ENCODE measurements at regions not wholly inside any gene's neighbourhood (a gene's known extent, or its start where the extent isn't known, plus 50 kb on each side); places are given as distances from the start of the nearest gene placed in this dataset.
"Not testable (repeated sequence)": the region's sequence is repeated elsewhere in the genome, so short reads cannot be mapped to it uniquely, and the experiment has no call there.

DNA sequence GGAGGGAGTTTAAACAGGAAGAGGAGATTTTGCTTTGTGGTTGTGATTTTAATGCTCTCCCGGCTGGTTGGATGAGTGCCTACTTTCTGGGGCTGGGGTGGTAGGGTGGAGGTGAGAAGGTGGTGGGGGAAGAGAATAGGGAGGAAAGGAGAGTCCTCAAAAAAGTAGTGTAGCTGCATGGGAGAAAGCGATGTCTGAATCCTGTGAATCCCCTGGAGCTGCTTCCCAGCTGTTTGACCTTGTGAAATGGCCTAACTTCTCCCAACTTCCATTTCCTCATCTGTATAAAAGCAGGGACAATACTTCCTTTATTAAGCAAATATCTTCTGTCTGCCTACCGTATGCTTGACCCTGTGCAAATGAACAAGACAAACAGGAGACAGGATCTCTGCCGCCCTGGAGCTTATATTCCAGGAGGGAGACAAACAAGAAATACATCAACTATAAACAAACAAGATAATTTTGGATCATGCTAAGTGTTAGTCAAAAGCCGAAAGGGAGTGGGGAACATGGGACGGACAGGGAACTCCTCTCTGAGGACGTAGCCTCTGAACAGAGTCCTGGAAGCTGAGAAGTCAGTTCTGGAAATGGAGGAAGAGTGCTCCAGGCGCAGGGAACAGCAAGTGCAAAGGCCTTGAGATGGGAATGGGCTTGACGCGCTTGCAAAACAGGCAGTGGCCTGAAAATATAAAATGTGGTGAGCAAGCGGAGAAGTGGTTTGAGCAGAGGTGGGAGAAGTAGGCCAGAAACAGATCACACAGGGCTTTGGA is 103.5 kb downstream of the SPRY4 start:
- DNase-seq, result no peak

DNA sequence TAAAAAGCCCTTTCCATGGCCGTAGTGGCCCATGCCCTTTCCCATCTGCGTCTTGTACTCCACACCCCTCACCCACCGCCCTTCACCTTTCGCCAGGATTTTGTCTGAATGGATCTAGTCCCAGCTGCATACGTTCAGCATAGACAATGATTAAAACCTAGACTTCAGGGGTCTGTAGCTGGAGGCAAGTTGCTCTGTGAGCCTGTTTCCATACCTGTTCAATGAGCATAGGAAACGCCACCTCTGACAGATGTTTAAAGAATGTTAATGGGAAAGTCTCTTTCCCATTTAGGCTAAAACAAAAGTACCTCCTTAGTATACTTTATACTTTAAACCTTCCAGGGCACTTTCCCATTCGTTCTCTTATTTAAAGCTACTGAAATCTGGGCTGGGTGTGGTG is 105.7 kb downstream of the SPRY4 start:
- no peak for DNase-seq

DNA sequence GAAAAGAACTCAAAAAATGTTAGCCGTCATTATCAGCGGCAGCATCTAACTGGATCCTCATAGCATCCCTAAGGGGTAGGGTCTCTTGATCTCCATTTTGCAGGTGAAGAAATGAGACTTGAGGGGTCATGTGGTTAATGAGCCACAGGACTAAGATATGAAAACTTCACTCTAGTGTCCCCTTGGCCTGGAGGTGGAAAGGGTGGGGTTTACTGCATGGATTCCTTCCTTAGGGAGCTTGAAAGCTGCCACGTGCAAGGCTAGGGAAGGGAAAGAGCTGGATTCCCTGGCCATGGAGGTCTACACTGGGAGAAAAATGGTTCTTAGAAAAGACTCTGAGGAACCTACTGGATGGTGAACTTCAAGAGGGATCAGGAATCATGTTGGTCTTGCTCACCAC is 107.9 kb downstream of the SPRY4 start:
- DNase-seq, result no peak

DNA sequence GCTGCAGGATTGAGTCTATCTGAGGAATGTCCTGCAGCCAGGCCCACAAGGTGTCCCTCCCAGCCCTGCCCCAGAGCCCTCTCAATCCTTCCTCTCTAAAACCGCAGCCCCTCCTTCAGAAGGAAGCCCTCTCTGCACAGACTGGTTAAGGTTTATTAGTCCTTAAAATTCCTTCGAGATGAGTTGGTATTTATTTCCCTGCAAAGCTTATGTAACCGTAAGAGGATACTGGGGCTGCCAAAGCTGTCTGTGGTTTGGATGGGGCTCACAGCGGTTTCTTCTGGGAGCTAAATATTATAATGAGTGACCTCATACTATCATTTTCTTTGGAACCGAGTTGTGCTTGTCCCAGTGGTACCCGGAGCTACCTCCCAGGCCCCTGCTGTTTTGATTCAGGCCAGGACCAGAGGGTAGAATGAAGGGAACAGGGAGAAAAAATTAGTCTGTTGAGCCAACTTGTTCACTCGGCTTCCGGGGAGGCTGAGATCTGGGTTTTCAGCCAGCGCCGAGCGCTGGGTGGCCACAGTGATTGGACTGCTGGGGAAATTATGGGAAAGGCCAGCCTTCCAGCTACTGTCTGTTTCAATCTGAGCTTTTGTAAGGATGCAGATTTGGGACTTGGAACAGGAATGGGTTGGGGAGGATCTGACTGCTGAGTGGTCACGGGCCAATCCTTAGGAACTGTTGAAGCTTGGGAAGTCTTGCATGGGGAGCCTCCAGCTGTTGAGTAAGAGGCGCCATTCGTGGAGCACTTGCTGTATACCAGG is 107.5 kb downstream of the NDFIP1 start:
- no peak for DNase-seq

DNA sequence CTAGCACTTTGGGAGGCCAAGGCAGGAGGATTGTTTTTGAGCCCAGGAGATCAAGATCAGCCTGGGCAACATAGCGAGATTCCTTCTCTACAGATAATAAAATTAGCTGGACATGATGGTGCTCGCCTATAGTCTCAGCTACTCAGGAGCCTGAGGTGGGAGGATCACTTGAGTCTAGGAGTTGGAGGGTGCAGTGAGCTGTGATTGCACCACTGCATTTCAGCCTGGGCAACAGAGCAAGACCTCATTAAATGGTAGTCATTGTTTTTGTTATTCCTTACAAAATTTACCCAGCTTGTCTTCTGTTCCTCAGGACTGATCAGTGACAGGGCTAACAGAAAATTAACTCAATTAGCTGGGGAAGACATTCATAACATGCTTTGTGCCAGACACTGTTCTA is 104.5 kb downstream of the NDFIP1 start:
- DNase-seq, result no peak

DNA sequence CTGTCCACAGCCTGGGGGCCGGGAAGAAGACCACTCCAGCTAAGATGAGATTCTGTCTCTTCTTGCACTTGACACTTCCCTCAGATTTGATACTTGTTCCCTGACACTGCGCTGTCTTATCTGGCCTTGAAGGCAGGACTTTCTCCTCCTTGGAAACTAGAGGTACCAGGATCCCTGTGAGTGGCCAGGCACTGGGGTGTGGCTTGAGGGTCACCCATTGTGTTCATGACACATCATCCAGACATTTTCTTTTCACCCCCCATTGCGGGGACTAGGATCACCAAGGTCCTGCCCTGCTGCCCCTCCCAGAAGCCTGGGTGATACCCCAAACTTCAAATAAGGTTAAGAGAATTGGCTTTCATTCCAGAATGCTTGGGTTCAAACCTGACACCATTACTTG is 103.3 kb downstream of the NDFIP1 start:
- no peak for DNase-seq

DNA sequence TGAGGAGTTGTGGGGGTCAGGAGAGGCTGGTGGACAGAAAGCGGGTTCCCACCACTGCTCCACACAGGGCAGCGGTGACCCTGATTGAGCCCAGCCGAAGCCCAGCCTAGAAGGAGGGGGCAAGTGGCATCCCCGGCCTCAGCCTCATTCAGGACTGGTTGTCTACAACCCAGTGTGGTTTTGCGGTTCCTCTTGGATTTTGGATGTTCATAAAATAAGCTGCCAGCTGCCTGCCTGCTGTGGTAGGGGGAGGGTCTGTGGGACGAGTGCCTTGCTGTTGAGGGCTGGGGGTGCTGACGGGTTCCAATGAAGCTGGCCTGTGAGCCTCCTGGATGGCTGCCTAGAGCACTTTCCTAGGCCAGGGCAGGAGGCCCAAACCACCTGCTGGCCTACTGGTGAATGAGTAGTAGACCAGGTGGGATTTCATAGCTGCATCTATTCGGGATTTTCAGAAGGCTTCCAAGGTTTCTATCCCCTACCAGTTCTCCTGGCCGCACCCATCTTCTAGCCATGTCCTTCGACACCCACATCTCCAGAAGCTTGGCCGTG is 102.4 kb downstream of the NDFIP1 start:
- DNase-seq, result no peak

DNA sequence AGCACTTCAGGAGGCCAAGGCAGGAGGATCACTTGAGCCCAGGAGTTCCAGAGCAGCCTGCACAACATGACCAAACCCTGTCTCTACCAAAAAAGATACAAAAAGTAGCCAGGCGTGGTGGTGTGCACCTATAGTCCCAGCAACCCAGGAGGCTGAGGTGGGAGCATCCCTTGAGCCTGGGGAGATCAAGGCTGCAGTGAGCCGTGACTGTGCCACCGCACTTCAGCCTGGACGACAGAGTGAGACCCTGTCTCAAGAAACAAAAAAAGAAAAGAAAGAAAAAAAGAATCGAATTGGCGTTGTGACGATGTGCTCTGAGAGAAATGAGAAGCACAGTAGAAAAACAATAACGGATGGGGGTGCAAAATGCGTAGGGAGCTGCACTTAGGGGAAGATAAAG is 101.4 kb downstream of the NDFIP1 start:
- no peak for DNase-seq

DNA sequence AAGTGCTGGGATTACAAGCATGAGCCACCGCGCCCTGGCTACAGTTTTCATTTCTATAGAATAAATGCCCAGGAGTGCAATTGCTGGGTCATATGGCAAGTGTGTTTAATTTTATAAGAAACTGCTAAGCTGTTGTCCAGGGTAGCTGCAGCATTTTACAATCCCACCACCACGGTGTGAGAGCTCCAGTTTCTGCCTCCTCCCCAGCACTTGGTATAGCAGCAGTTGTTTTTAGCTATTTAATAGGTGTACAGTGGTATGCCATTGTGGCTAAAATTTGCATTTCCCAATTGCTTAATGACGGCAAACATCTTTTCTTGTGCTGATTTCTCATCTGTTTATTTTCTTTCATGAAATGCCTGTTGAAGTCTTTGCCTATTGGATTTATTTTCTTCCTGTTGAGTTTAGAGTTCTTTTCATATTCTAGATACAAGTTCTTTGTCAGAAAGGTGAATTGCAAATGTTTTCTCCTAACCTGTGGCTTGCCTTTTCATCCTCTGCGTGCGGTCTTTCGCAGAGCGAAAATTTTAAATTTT is 100.3 kb downstream of the NDFIP1 start:
- DNase-seq, result no peak

DNA sequence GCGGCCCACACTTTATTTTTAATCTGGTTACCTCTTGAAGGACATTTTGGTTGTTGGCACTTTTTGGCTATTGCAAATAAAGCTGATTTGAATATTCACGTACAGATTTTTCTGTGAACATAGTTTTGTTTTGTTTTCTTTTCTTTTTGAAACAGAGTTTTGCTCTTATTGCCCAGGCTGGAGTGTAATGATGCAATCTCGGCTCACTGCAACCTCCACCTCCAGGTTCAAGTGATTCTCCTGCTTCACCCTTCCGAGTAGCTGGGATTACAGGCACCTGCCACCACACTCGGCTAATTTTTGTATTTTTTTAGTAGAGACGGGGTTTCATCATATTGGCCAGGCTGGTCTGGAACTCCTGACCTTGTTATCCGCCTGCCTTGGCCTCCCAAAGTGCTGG is 99.7 kb downstream of the NDFIP1 start:
- not testable (repeated sequence) for DNase-seq

DNA sequence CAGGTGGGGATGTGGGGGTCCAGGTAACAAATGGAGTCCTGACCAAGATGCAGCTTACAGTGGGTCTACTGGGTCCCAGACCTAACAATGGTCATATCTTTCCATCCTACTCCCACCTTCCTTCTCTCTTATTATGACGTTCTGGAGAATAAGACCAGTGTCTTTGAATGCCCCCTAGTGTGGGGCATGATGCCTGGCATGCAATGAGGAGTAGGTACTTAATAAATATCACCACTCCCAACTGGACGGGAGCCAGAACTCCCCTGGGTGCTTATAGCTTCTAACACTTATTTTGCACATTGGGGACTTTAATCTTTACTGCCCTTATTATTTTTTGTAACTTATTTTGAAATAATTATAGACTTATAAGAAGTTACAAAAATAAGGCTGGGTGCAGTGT is 98.2 kb downstream of the NDFIP1 start:
- no peak for DNase-seq

DNA sequence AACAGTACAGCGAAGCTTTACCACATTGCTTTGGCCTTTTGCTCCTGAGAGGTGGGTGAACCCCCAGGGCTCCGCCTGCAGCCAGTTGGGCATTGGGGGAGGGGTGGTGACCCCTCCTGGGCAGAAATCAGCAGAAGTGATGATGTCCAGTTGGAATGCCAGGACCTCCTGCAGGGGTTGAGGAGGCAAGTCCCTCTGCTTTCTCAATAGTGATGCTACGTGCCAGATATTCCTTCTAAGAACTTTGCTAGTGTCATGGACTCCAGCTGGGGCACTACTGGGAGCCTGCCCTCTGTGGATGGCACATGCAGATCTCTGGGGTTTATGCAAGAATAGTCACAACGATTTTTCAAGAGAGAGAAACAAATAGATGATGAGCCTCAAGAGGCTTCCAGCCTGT is 95.6 kb downstream of the NDFIP1 start:
- no peak for DNase-seq
